ENCODE measurements at regions not wholly inside any gene's neighbourhood (a gene's known extent, or its start where the extent isn't known, plus 50 kb on each side); places are given as distances from the start of the nearest gene placed in this dataset.

GRCh38 chr2:221716426-221717303 lies 144.6 kb upstream of the EPHA4 start:
- Mint-ChIP-seq H3K9me3 (peaks cover 0 to 7% (median 2%) of the 10 kb centered on the region in 5 donors), H3K36me3 (no peaks in the 10 kb centered on the region), H3K27ac (no peak overlapping the region), H3K27me3 (no peaks in the 10 kb centered on the region), H3K4me3 (no peak overlapping the region), H3K4me1 (no peaks in the 10 kb centered on the region)
- no peaks in the 10 kb centered on the region for H3K36me3 ChIP-seq (ENCODE audit: insufficient read depth, low read length)
- no peak overlapping the region for H3K27ac ChIP-seq (ENCODE audit: low read depth, low read length)
- POLR2A ChIA-PET = no interaction called here
- DNase-seq = no peak
- no peaks in the 10 kb centered on the region for H3K27me3 ChIP-seq (ENCODE audit: insufficient read depth, low read length, poor library complexity, severe bottlenecking)
- H3K9me3 ChIP-seq (ENCODE audit: low read length) = no peaks in the 10 kb centered on the region
- CTCF ChIA-PET = no interaction called here
- no peak overlapping the region for H3K4me3 ChIP-seq (ENCODE audit: low read length)
- no peaks in the 10 kb centered on the region for H3K4me1 ChIP-seq (ENCODE audit: insufficient read depth, low read length)

GRCh38 chr2:221715523-221716247 lies 143.6 kb upstream of the EPHA4 start:
- ChIA-PET POLR2A (no interaction called here), CTCF (interaction anchor here (0.6 to 1.0 kb wide), 2 partner anchors 9 to 72 kb away, joined by 3 read pairs; no protein-coding TSS in a partner anchor)
- Mint-ChIP-seq H3K36me3 (no peaks in the 10 kb centered on the region), H3K9me3 (peaks cover 0 to 7% (median 2%) of the 10 kb centered on the region in 5 donors), H3K4me1 (no peaks in the 10 kb centered on the region), H3K27me3 (no peaks in the 10 kb centered on the region), H3K27ac (no peak overlapping the region), H3K4me3 (no peak overlapping the region)
- no peaks in the 10 kb centered on the region for H3K27me3 ChIP-seq (ENCODE audit: insufficient read depth, low read length, poor library complexity, severe bottlenecking)
- H3K4me3 ChIP-seq (ENCODE audit: low read length) = no peak overlapping the region
- H3K4me1 ChIP-seq (ENCODE audit: insufficient read depth, low read length) = no peaks in the 10 kb centered on the region
- no peaks in the 10 kb centered on the region for H3K9me3 ChIP-seq (ENCODE audit: low read length)
- no peak overlapping the region for H3K27ac ChIP-seq (ENCODE audit: low read depth, low read length)
- no peak for DNase-seq
- no peaks in the 10 kb centered on the region for H3K36me3 ChIP-seq (ENCODE audit: insufficient read depth, low read length)

GRCh38 chr2:221710744-221711143 lies 138.6 kb upstream of the EPHA4 start:
- Mint-ChIP-seq H3K27ac (no peak overlapping the region), H3K4me3 (no peak overlapping the region), H3K36me3 (no peaks in the 10 kb centered on the region), H3K4me1 (no peaks in the 10 kb centered on the region), H3K27me3 (peaks cover 0 to 2% of the 10 kb centered on the region in 2 donors), H3K9me3 (peaks cover 0 to 2% (median 0%) of the 10 kb centered on the region in 5 donors)
- no peaks in the 10 kb centered on the region for H3K27me3 ChIP-seq (ENCODE audit: insufficient read depth, low read length, poor library complexity, severe bottlenecking)
- no peaks in the 10 kb centered on the region for H3K9me3 ChIP-seq (ENCODE audit: low read length)
- ChIA-PET CTCF (no interaction called here), POLR2A (no interaction called here)
- no peaks in the 10 kb centered on the region for H3K4me1 ChIP-seq (ENCODE audit: insufficient read depth, low read length)
- H3K36me3 ChIP-seq (ENCODE audit: insufficient read depth, low read length) = no peaks in the 10 kb centered on the region
- DNase-seq = no peak
- H3K27ac ChIP-seq (ENCODE audit: low read depth, low read length) = no peak overlapping the region
- no peak overlapping the region for H3K4me3 ChIP-seq (ENCODE audit: low read length)

GRCh38 chr2:221708902-221709301 lies 136.8 kb upstream of the EPHA4 start:
- POLR2A ChIA-PET = no interaction called here
- no peaks in the 10 kb centered on the region for H3K9me3 ChIP-seq (ENCODE audit: low read length)
- H3K27me3 Mint-ChIP-seq = peaks cover 0 to 2% of the 10 kb centered on the region in 2 donors

GRCh38 chr2:221705185-221705877 lies 133.2 kb upstream of the EPHA4 start:
- ChIA-PET CTCF (no interaction called here), POLR2A (no interaction called here)
- Mint-ChIP-seq H3K36me3 (no peaks in the 10 kb centered on the region), H3K4me3 (no peak overlapping the region), H3K9me3 (no peaks in the 10 kb centered on the region), H3K27ac (no peak overlapping the region), H3K27me3 (peaks cover 0 to 4% of the 10 kb centered on the region in 2 donors), H3K4me1 (no peaks in the 10 kb centered on the region)
- H3K27ac ChIP-seq (ENCODE audit: low read depth, low read length) = no peak overlapping the region
- no peak for DNase-seq
- no peaks in the 10 kb centered on the region for H3K4me1 ChIP-seq (ENCODE audit: insufficient read depth, low read length)
- H3K36me3 ChIP-seq (ENCODE audit: insufficient read depth, low read length) = no peaks in the 10 kb centered on the region
- no peaks in the 10 kb centered on the region for H3K27me3 ChIP-seq (ENCODE audit: insufficient read depth, low read length, poor library complexity, severe bottlenecking)
- H3K9me3 ChIP-seq (ENCODE audit: low read length) = no peaks in the 10 kb centered on the region
- H3K4me3 ChIP-seq (ENCODE audit: low read length) = no peak overlapping the region

More at GRCh38 chr2:221708902-221709301, 136.8 kb upstream of the EPHA4 start:
- no peak overlapping the region for H3K27ac Mint-ChIP-seq
- Histone ChIP-seq H3K4me3 (ENCODE audit: low read length) (no peak overlapping the region), H3K36me3 (ENCODE audit: insufficient read depth, low read length) (no peaks in the 10 kb centered on the region), H3K27ac (ENCODE audit: low read depth, low read length) (no peak overlapping the region), H3K4me1 (ENCODE audit: insufficient read depth, low read length) (no peaks in the 10 kb centered on the region), H3K27me3 (ENCODE audit: insufficient read depth, low read length, poor library complexity, severe bottlenecking) (no peaks in the 10 kb centered on the region)
- CTCF ChIA-PET = no interaction called here
- no peak overlapping the region for H3K4me3 Mint-ChIP-seq
- DNase-seq = no peak
- no peaks in the 10 kb centered on the region for H3K4me1 Mint-ChIP-seq
- H3K36me3 Mint-ChIP-seq = no peaks in the 10 kb centered on the region
- peaks cover 0 to 2% (median 0%) of the 10 kb centered on the region in 5 donors for H3K9me3 Mint-ChIP-seq

DNA sequence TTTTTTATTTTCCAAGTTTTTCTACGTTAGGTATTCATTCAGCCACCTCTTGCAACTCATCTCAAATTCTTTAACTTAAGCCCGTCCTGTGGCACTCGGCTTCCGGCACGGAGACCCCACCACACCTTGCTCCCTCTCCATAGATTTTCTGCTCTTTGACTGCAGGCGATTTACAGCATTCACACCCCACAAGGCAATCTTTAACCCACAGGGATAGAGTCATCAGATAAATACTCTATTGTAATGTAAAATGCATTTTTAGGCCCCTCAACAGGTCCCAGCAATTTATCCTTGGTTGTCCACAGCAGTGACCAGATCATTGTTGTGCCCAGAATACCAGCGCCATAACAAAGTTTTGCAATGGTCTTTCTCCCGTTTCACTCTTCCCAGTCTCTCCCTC lies 132.3 kb upstream of the EPHA4 start:
- Histone ChIP-seq H3K27me3 (ENCODE audit: insufficient read depth, low read length, poor library complexity, severe bottlenecking) (no peaks in the 10 kb centered on the region), H3K4me3 (ENCODE audit: low read length) (no peak overlapping the region), H3K27ac (ENCODE audit: low read depth, low read length) (no peak overlapping the region), H3K9me3 (ENCODE audit: low read length) (no peaks in the 10 kb centered on the region), H3K4me1 (ENCODE audit: insufficient read depth, low read length) (no peaks in the 10 kb centered on the region), H3K36me3 (ENCODE audit: insufficient read depth, low read length) (no peaks in the 10 kb centered on the region)
- Mint-ChIP-seq H3K4me3 (no peak overlapping the region), H3K27me3 (peaks cover 0 to 4% of the 10 kb centered on the region in 2 donors), H3K9me3 (peaks cover 0 to 3% (median 0%) of the 10 kb centered on the region in 5 donors), H3K36me3 (no peaks in the 10 kb centered on the region), H3K4me1 (no peaks in the 10 kb centered on the region), H3K27ac (no peak overlapping the region)
- ChIA-PET POLR2A (no interaction called here), CTCF (no interaction called here)
- DNase-seq = no peak

DNA sequence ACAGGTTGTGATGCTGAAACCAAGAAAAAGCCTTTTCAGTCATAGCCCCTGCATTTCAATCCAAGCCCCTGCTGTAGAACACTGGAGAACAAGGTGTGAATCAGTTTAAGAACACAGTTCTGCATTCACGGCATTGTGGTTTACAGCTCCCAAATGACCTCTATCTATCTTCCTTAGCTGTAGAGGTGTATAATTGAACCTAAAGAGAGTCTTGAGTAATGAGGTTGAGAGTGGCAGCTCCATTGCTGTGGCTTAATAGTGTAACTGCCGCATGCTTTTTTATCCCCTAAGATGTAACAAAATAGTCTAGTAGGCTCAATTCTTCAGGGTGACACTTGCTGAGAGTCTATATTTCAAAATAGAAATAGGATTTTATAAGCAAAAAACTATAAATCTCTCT lies 121.3 kb upstream of the EPHA4 start:
- no peaks in the 10 kb centered on the region for H3K36me3 ChIP-seq (ENCODE audit: insufficient read depth, low read length)
- POLR2A ChIA-PET = no interaction called here
- no peaks in the 10 kb centered on the region for H3K4me1 ChIP-seq (ENCODE audit: insufficient read depth, low read length)
- H3K27me3 ChIP-seq (ENCODE audit: insufficient read depth, low read length, poor library complexity, severe bottlenecking) = no peaks in the 10 kb centered on the region
- no peaks in the 10 kb centered on the region for H3K9me3 ChIP-seq (ENCODE audit: low read length)
- CTCF ChIA-PET = no interaction called here
- no peaks in the 10 kb centered on the region for H3K36me3 Mint-ChIP-seq
- H3K9me3 Mint-ChIP-seq = peaks cover 0 to 3% (median 0%) of the 10 kb centered on the region in 5 donors
- H3K4me1 Mint-ChIP-seq = no peaks in the 10 kb centered on the region
- H3K4me3 ChIP-seq (ENCODE audit: low read length) = no peak overlapping the region
- H3K27ac ChIP-seq (ENCODE audit: low read depth, low read length) = no peak overlapping the region
- H3K27ac Mint-ChIP-seq = no peak overlapping the region
- H3K4me3 Mint-ChIP-seq = no peak overlapping the region
- H3K27me3 Mint-ChIP-seq = no peaks in the 10 kb centered on the region
- no peak for DNase-seq

DNA sequence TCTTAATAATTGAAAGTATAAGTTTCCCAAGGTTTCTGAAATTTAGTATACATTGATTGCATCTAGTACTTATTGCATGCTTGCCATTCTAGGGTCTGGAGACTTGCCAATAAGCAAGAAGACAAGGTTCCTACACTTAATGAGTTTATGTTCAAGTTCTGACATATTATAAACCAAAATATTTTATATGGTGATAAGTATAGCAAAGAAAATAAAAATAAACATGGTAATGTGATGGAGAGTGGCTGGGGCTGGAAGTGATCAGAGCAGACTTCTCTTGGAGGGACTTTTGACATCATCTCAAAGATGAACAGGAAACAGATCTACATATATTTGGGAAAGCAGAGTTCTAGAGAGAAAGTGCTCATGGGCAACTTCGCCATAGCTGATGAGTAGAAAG lies 119.5 kb upstream of the EPHA4 start:
- Mint-ChIP-seq H3K4me3 (no peak overlapping the region), H3K27ac (no peak overlapping the region), H3K9me3 (peaks cover 0 to 3% (median 0%) of the 10 kb centered on the region in 5 donors), H3K4me1 (no peaks in the 10 kb centered on the region), H3K36me3 (no peaks in the 10 kb centered on the region), H3K27me3 (no peaks in the 10 kb centered on the region)
- DNase-seq = no peak
- no peak overlapping the region for H3K27ac ChIP-seq (ENCODE audit: low read depth, low read length)
- H3K36me3 ChIP-seq (ENCODE audit: insufficient read depth, low read length) = no peaks in the 10 kb centered on the region
- no peaks in the 10 kb centered on the region for H3K27me3 ChIP-seq (ENCODE audit: insufficient read depth, low read length, poor library complexity, severe bottlenecking)
- no peaks in the 10 kb centered on the region for H3K9me3 ChIP-seq (ENCODE audit: low read length)
- no peaks in the 10 kb centered on the region for H3K4me1 ChIP-seq (ENCODE audit: insufficient read depth, low read length)
- no peak overlapping the region for H3K4me3 ChIP-seq (ENCODE audit: low read length)
- ChIA-PET CTCF (no interaction called here), POLR2A (no interaction called here)

All from CD8-positive, alpha-beta memory T cell (primary cell).